ENCODE measurements at regions not wholly inside any gene's neighbourhood (a gene's known extent, or its start where the extent isn't known, plus 50 kb on each side); places are given as distances from the start of the nearest gene placed in this dataset.

- H3K79me2 ChIP-seq (ENCODE audit: control insufficient read depth, insufficient read depth, low read length): no peaks in the 10 kb centered on the region
- WGBS (ENCODE audit: insufficient coverage): 77% methylated on average over 3 of the region's 3 CpGs
- no peak overlapping the region for H2AFZ ChIP-seq (ENCODE audit: insufficient read depth, low read depth, low read length, poor library complexity, severe bottlenecking)
- H3K4me1 Mint-ChIP-seq: no peaks in the 10 kb centered on the region
- H3K27me3 ChIP-seq (replicated peaks in 1 of 4; ENCODE audit: control extremely low read depth in 1 of 4, control insufficient read depth in 3 of 4, insufficient read depth in 4 of 4, low read length in 3 of 4): no peaks in the 10 kb centered on the region
- no peak overlapping the region for H3K27ac Mint-ChIP-seq
- H3K27me3 Mint-ChIP-seq: peaks cover 3% of the 10 kb centered on the region
- no peaks in the 10 kb centered on the region for H3K9me3 Mint-ChIP-seq (ENCODE audit: insufficient read depth)
- DNase-seq (no peak), ATAC-seq (ENCODE audit: low read depth) (no peak)
- H3K4me3 Mint-ChIP-seq: no peak overlapping the region
- TF ChIP-seq EZH2 (IDR thresholded peaks at IDR 0.05; ENCODE audit: borderline replicate concordance, insufficient read depth, low read depth, low read length, poor library complexity, severe bottlenecking) (no peak), CTCF (IDR thresholded peaks at IDR 0.05) (no peak)
- no peak overlapping the region for H3K9ac ChIP-seq (ENCODE audit: low read length)
- no peaks in the 10 kb centered on the region for H3K4me1 ChIP-seq (ENCODE audit: control insufficient read depth in 2 of 2, insufficient read depth in 2 of 2, low read length in 2 of 2)
- intact Hi-C loops (cut with micrococcal nuclease): no loop called here
- H3K4me2 ChIP-seq (replicated peaks; ENCODE audit: low read depth, low read length, poor library complexity, severe bottlenecking): no peak overlapping the region
- ChIA-PET CTCF (no interaction called here), POLR2A (no interaction called here)
- H3K36me3 ChIP-seq (replicated peaks in 1 of 2; ENCODE audit: control extremely low read depth in 1 of 2, control insufficient read depth in 1 of 2, extremely low read depth in 1 of 2, insufficient read depth in 2 of 2, low read length in 1 of 2): no peaks in the 10 kb centered on the region
- no peaks in the 10 kb centered on the region for H4K20me1 ChIP-seq (ENCODE audit: control insufficient read depth, insufficient read depth, low read length, poor library complexity, severe bottlenecking)
- no peaks in the 10 kb centered on the region for H3K9me3 ChIP-seq (ENCODE audit: control extremely low read depth in 1 of 3, control insufficient read depth in 2 of 3, insufficient read depth in 1 of 3, low read length in 2 of 3)
- no peak overlapping the region for H3K27ac ChIP-seq (ENCODE audit: low read length in 2 of 2)
- no peak overlapping the region for H3K4me3 ChIP-seq (ENCODE audit: control extremely low read depth in 1 of 5, extremely low read depth in 1 of 5, insufficient read depth in 1 of 5, low read depth in 2 of 5, low read length in 4 of 5)
Observed at GRCh38 chr6:50984135-50984534, 165.5 kb downstream of the TFAP2B start.

GRCh38 chr6:50986319-50986718 lies 167.6 kb downstream of the TFAP2B start:
- DNase-seq (no peak), ATAC-seq (ENCODE audit: low read depth) (no peak)
- no peak overlapping the region for H3K27ac ChIP-seq (ENCODE audit: low read length in 2 of 2)
- TF ChIP-seq CTCF (IDR thresholded peaks at IDR 0.05) (no peak), EZH2 (IDR thresholded peaks at IDR 0.05; ENCODE audit: borderline replicate concordance, insufficient read depth, low read depth, low read length, poor library complexity, severe bottlenecking) (no peak)
- peaks cover 0 to 2% (median 0%) of the 10 kb centered on the region in 3 donors for H3K9me3 ChIP-seq (ENCODE audit: control extremely low read depth in 1 of 3, control insufficient read depth in 2 of 3, insufficient read depth in 1 of 3, low read length in 2 of 3)
- no peaks in the 10 kb centered on the region for H3K4me1 ChIP-seq (ENCODE audit: control insufficient read depth in 2 of 2, insufficient read depth in 2 of 2, low read length in 2 of 2)
- no peak overlapping the region for H3K4me3 ChIP-seq (ENCODE audit: control extremely low read depth in 1 of 5, extremely low read depth in 1 of 5, insufficient read depth in 1 of 5, low read depth in 2 of 5, low read length in 4 of 5)
- no peaks in the 10 kb centered on the region for H3K79me2 ChIP-seq (ENCODE audit: control insufficient read depth, insufficient read depth, low read length)
- Mint-ChIP-seq H3K4me1 (no peaks in the 10 kb centered on the region), H3K4me3 (no peak overlapping the region), H3K9me3 (ENCODE audit: insufficient read depth) (no peaks in the 10 kb centered on the region), H3K27ac (no peak overlapping the region), H3K27me3 (peaks cover 3% of the 10 kb centered on the region)
- CTCF ChIA-PET: no interaction called here
- intact Hi-C loops (cut with micrococcal nuclease): no loop called here
- no peak overlapping the region for H3K9ac ChIP-seq (ENCODE audit: low read length)
- POLR2A ChIA-PET: no interaction called here
- no peak overlapping the region for H2AFZ ChIP-seq (ENCODE audit: insufficient read depth, low read depth, low read length, poor library complexity, severe bottlenecking)
- no peaks in the 10 kb centered on the region for H3K36me3 ChIP-seq (replicated peaks in 1 of 2; ENCODE audit: control extremely low read depth in 1 of 2, control insufficient read depth in 1 of 2, extremely low read depth in 1 of 2, insufficient read depth in 2 of 2, low read length in 1 of 2)
- H4K20me1 ChIP-seq (ENCODE audit: control insufficient read depth, insufficient read depth, low read length, poor library complexity, severe bottlenecking): no peaks in the 10 kb centered on the region
- no peak overlapping the region for H3K4me2 ChIP-seq (replicated peaks; ENCODE audit: low read depth, low read length, poor library complexity, severe bottlenecking)
- H3K27me3 ChIP-seq (replicated peaks in 1 of 4; ENCODE audit: control extremely low read depth in 1 of 4, control insufficient read depth in 3 of 4, insufficient read depth in 4 of 4, low read length in 3 of 4): no peaks in the 10 kb centered on the region

Measured in B cell (primary cell).